ENCODE measurements at regions not wholly inside any gene's neighbourhood (a gene's known extent, or its start where the extent isn't known, plus 50 kb on each side); places are given as distances from the start of the nearest gene placed in this dataset.
A peak's percentile ranks its signal among the peaks of the same experiment; 100 is the strongest.
"Not testable (repeated sequence)": the region's sequence is repeated elsewhere in the genome, so short reads cannot be mapped to it uniquely, and the experiment has no call there.

GRCh38 chr5:21495235-21495634, 1357.9 kb downstream of the CDH12 start:
- H3K4me1 Mint-ChIP-seq; H3K27me3 Mint-ChIP-seq; ATAC-seq (ENCODE audit: low read depth); H3K27ac Mint-ChIP-seq; H3K9me3 Mint-ChIP-seq; DNase-seq; H3K4me3 Mint-ChIP-seq; CTCF ChIA-PET; POLR2A ChIA-PET; intact Hi-C loops (cut with micrococcal nuclease): not testable (repeated sequence)
- peaks cover 27% of the 10 kb centered on the region for H3K36me3 Mint-ChIP-seq (ENCODE audit: low read depth)

GRCh38 chr5:21494033-21494432, 1359.1 kb downstream of the CDH12 start:
- peaks cover 31% of the 10 kb centered on the region for H3K36me3 Mint-ChIP-seq (ENCODE audit: low read depth)
- H3K9me3 Mint-ChIP-seq; H3K4me3 Mint-ChIP-seq; intact Hi-C loops (cut with micrococcal nuclease); ATAC-seq (ENCODE audit: low read depth); H3K27ac Mint-ChIP-seq; H3K27me3 Mint-ChIP-seq; H3K4me1 Mint-ChIP-seq; DNase-seq; POLR2A ChIA-PET; CTCF ChIA-PET: not testable (repeated sequence)

GRCh38 chr5:21491182-21491581, 1362.0 kb downstream of the CDH12 start:
- POLR2A ChIA-PET = not testable (repeated sequence)

GRCh38 chr5:21488828-21489227, 1364.3 kb downstream of the CDH12 start:
- H3K9me3 Mint-ChIP-seq; DNase-seq; intact Hi-C loops (cut with micrococcal nuclease); H3K4me1 Mint-ChIP-seq; H3K27ac Mint-ChIP-seq; CTCF ChIA-PET; H3K27me3 Mint-ChIP-seq; H3K4me3 Mint-ChIP-seq; ATAC-seq (ENCODE audit: low read depth); POLR2A ChIA-PET: not testable (repeated sequence)
- H3K36me3 Mint-ChIP-seq (ENCODE audit: low read depth) = peaks cover 24% of the 10 kb centered on the region

More at GRCh38 chr5:21491182-21491581, 1362.0 kb downstream of the CDH12 start:
- ATAC-seq (ENCODE audit: low read depth); H3K4me1 Mint-ChIP-seq; DNase-seq; H3K4me3 Mint-ChIP-seq; CTCF ChIA-PET; H3K9me3 Mint-ChIP-seq; H3K27ac Mint-ChIP-seq; intact Hi-C loops (cut with micrococcal nuclease); H3K27me3 Mint-ChIP-seq: not testable (repeated sequence)
- peaks cover 27% of the 10 kb centered on the region for H3K36me3 Mint-ChIP-seq (ENCODE audit: low read depth)

- H3K9me3 Mint-ChIP-seq; H3K4me1 Mint-ChIP-seq; intact Hi-C loops (cut with micrococcal nuclease); H3K27me3 Mint-ChIP-seq; POLR2A ChIA-PET; H3K27ac Mint-ChIP-seq; CTCF ChIA-PET; H3K4me3 Mint-ChIP-seq; ATAC-seq (ENCODE audit: low read depth): not testable (repeated sequence)
- DNase-seq = peak; percentile 44
- peaks cover 43% of the 10 kb centered on the region for H3K36me3 Mint-ChIP-seq (ENCODE audit: low read depth)
These were observed 1367.6 kb downstream of the CDH12 start for GRCh38 chr5:21485458-21486000.

- CTCF ChIA-PET; H3K4me1 Mint-ChIP-seq; H3K27ac Mint-ChIP-seq; intact Hi-C loops (cut with micrococcal nuclease); DNase-seq; H3K27me3 Mint-ChIP-seq; H3K9me3 Mint-ChIP-seq; H3K4me3 Mint-ChIP-seq; ATAC-seq (ENCODE audit: low read depth); POLR2A ChIA-PET: not testable (repeated sequence)
- H3K36me3 Mint-ChIP-seq (ENCODE audit: low read depth) = peaks cover 45% of the 10 kb centered on the region
These were observed 1368.7 kb downstream of the CDH12 start for GRCh38 chr5:21484498-21484889.

GRCh38 chr5:21483790-21484497, 1369.2 kb downstream of the CDH12 start:
- H3K36me3 Mint-ChIP-seq (ENCODE audit: low read depth) = peaks cover 49% of the 10 kb centered on the region
- H3K4me3 Mint-ChIP-seq; ATAC-seq (ENCODE audit: low read depth); intact Hi-C loops (cut with micrococcal nuclease); H3K27me3 Mint-ChIP-seq; H3K4me1 Mint-ChIP-seq; H3K27ac Mint-ChIP-seq; DNase-seq; CTCF ChIA-PET; POLR2A ChIA-PET; H3K9me3 Mint-ChIP-seq: not testable (repeated sequence)

- H3K4me1 Mint-ChIP-seq; H3K27ac Mint-ChIP-seq; ATAC-seq (ENCODE audit: low read depth); CTCF ChIA-PET; H3K4me3 Mint-ChIP-seq; H3K9me3 Mint-ChIP-seq; H3K27me3 Mint-ChIP-seq; intact Hi-C loops (cut with micrococcal nuclease); DNase-seq; POLR2A ChIA-PET: not testable (repeated sequence)
- peaks cover 54% of the 10 kb centered on the region for H3K36me3 Mint-ChIP-seq (ENCODE audit: low read depth)
These were observed 1370.0 kb downstream of the CDH12 start for GRCh38 chr5:21482983-21483650.

- H3K27ac Mint-ChIP-seq; ATAC-seq (ENCODE audit: low read depth); H3K4me1 Mint-ChIP-seq; CTCF ChIA-PET; H3K27me3 Mint-ChIP-seq; H3K4me3 Mint-ChIP-seq; POLR2A ChIA-PET; H3K9me3 Mint-ChIP-seq; DNase-seq; intact Hi-C loops (cut with micrococcal nuclease): not testable (repeated sequence)
- peaks cover 54% of the 10 kb centered on the region for H3K36me3 Mint-ChIP-seq (ENCODE audit: low read depth)
These were observed 1370.6 kb downstream of the CDH12 start for GRCh38 chr5:21482522-21482921.

- peaks cover 53% of the 10 kb centered on the region for H3K36me3 Mint-ChIP-seq (ENCODE audit: low read depth)
- CTCF ChIA-PET = not testable (repeated sequence)
These were observed 1371.5 kb downstream of the CDH12 start for GRCh38 chr5:21481320-21482270.

GRCh38 chr5:21480054-21480453, 1373.1 kb downstream of the CDH12 start:
- CTCF ChIA-PET; H3K9me3 Mint-ChIP-seq; H3K4me1 Mint-ChIP-seq; ATAC-seq (ENCODE audit: low read depth); H3K4me3 Mint-ChIP-seq; intact Hi-C loops (cut with micrococcal nuclease); H3K27ac Mint-ChIP-seq; DNase-seq; H3K27me3 Mint-ChIP-seq; POLR2A ChIA-PET: not testable (repeated sequence)
- H3K36me3 Mint-ChIP-seq (ENCODE audit: low read depth) = peaks cover 46% of the 10 kb centered on the region

More at GRCh38 chr5:21481320-21482270, 1371.5 kb downstream of the CDH12 start:
- ATAC-seq (ENCODE audit: low read depth); H3K27ac Mint-ChIP-seq; H3K27me3 Mint-ChIP-seq; DNase-seq; H3K4me3 Mint-ChIP-seq; H3K4me1 Mint-ChIP-seq; intact Hi-C loops (cut with micrococcal nuclease); H3K9me3 Mint-ChIP-seq; POLR2A ChIA-PET: not testable (repeated sequence)

Measured in activated B cell treated with CpG ODN at 0.5 μM for 24 hours (primary cell).